ENCODE measurements at regions not wholly inside any gene's neighbourhood (a gene's known extent, or its start where the extent isn't known, plus 50 kb on each side); places are given as distances from the start of the nearest gene placed in this dataset.

GRCh38 chr5:38032149-38032548, 192.3 kb upstream of the GDNF start:
- DNase-seq (ENCODE audit: low read depth in 2 of 3, low spot score in 2 of 3), result no peak

- DNase-seq (ENCODE audit: low read depth in 2 of 3, low spot score in 2 of 3), result no peak
Measured at GRCh38 chr5:38031304-38031703, 191.5 kb upstream of the GDNF start.

- DNase-seq (ENCODE audit: low read depth in 2 of 3, low spot score in 2 of 3), result no peak
Measured at GRCh38 chr5:38029397-38030065, 189.7 kb upstream of the GDNF start.

GRCh38 chr5:38023799-38024198, 184.0 kb upstream of the GDNF start:
- no peak for DNase-seq (ENCODE audit: low read depth in 2 of 3, low spot score in 2 of 3)

GRCh38 chr5:38023371-38023770, 183.5 kb upstream of the GDNF start:
- no peak for DNase-seq (ENCODE audit: low read depth in 2 of 3, low spot score in 2 of 3)

GRCh38 chr5:38022631-38023030, 182.8 kb upstream of the GDNF start:
- no peak for DNase-seq (ENCODE audit: low read depth in 2 of 3, low spot score in 2 of 3)

GRCh38 chr5:38018016-38018415, 178.2 kb upstream of the GDNF start:
- no peak for DNase-seq (ENCODE audit: low read depth in 2 of 3, low spot score in 2 of 3)

- DNase-seq (ENCODE audit: low read depth in 2 of 3, low spot score in 2 of 3), result no peak
Measured at GRCh38 chr5:38013107-38013506, 173.3 kb upstream of the GDNF start.

GRCh38 chr5:38011668-38012188, 171.9 kb upstream of the GDNF start:
- no peak for DNase-seq (ENCODE audit: low read depth in 2 of 3, low spot score in 2 of 3)

- no peak for DNase-seq (ENCODE audit: low read depth in 2 of 3, low spot score in 2 of 3)
Measured at GRCh38 chr5:38009749-38010358, 170.0 kb upstream of the GDNF start.

GRCh38 chr5:38008198-38008597, 168.4 kb upstream of the GDNF start:
- DNase-seq (ENCODE audit: low read depth in 2 of 3, low spot score in 2 of 3), result no peak

- no peak for DNase-seq (ENCODE audit: low read depth in 2 of 3, low spot score in 2 of 3)
Measured at GRCh38 chr5:37999593-37999992, 159.8 kb upstream of the GDNF start.

GRCh38 chr5:37996918-37997317, 157.1 kb upstream of the GDNF start:
- DNase-seq (ENCODE audit: low read depth in 2 of 3, low spot score in 2 of 3), result no peak

GRCh38 chr5:37994729-37995128, 154.9 kb upstream of the GDNF start:
- no peak for DNase-seq (ENCODE audit: low read depth in 2 of 3, low spot score in 2 of 3)

GRCh38 chr5:37991301-37992299, 151.8 kb upstream of the GDNF start:
- DNase-seq (ENCODE audit: low read depth in 2 of 3, low spot score in 2 of 3), result no peak

GRCh38 chr5:37989884-37990283, 150.0 kb upstream of the GDNF start:
- DNase-seq (ENCODE audit: low read depth in 2 of 3, low spot score in 2 of 3), result no peak

GRCh38 chr5:37988454-37989046, 148.7 kb upstream of the GDNF start:
- DNase-seq (ENCODE audit: low read depth in 2 of 3, low spot score in 2 of 3), result no peak

- DNase-seq (ENCODE audit: low read depth in 2 of 3, low spot score in 2 of 3), result no peak
Measured at GRCh38 chr5:37984300-37984699, 144.5 kb upstream of the GDNF start.

- DNase-seq (ENCODE audit: low read depth in 2 of 3, low spot score in 2 of 3), result no peak
Measured at GRCh38 chr5:37983463-37983862, 143.6 kb upstream of the GDNF start.

GRCh38 chr5:37979559-37979958, 139.7 kb upstream of the GDNF start:
- no peak for DNase-seq (ENCODE audit: low read depth in 2 of 3, low spot score in 2 of 3)

GRCh38 chr5:37975531-37975930, 135.7 kb upstream of the GDNF start:
- no peak for DNase-seq (ENCODE audit: low read depth in 2 of 3, low spot score in 2 of 3)
